ENCODE measurements at regions not wholly inside any gene's neighbourhood (a gene's known extent, or its start where the extent isn't known, plus 50 kb on each side); places are given as distances from the start of the nearest gene placed in this dataset.

- Histone ChIP-seq H3K4me3 (ENCODE audit: low read depth in 1 of 3, low read length in 3 of 3) (no peak overlapping the region), H3K4me1 (ENCODE audit: control insufficient read depth in 4 of 4, insufficient read depth in 4 of 4, low read length in 3 of 4) (no peaks in the 10 kb centered on the region), H3K9ac (ENCODE audit: low read depth in 1 of 2, low read length in 2 of 2) (no peak overlapping the region), H3K36me3 (ENCODE audit: control insufficient read depth in 4 of 4, insufficient read depth in 3 of 4, low read depth in 1 of 4, low read length in 3 of 4) (no peaks in the 10 kb centered on the region), H3K27ac (ENCODE audit: low read depth in 1 of 2, low read length in 2 of 2) (no peak overlapping the region), H3K9me3 (ENCODE audit: control insufficient read depth in 4 of 4, low read length in 3 of 4) (peaks cover 0 to 2% (median 0%) of the 10 kb centered on the region in 4 donors), H3K27me3 (ENCODE audit: control insufficient read depth in 4 of 4, insufficient read depth in 4 of 4, low read length in 3 of 4) (no peaks in the 10 kb centered on the region)
- TF ChIP-seq HNF4G (IDR thresholded peaks at IDR 0.05), result no peak
- TF ChIP-seq SP1 (IDR thresholded peaks at IDR 0.05), result no peak
- TF ChIP-seq GABPA (IDR thresholded peaks at IDR 0.05 in 1 of 2, conservative IDR thresholded peaks at IDR 0.05 in 1 of 2), result no peak
- no peak for TF ChIP-seq RXRA (IDR thresholded peaks at IDR 0.05)
- no peak for TF ChIP-seq JUND (IDR thresholded peaks at IDR 0.05)
- no peak for TF ChIP-seq ZBTB33 (IDR thresholded peaks at IDR 0.05)
- no peak for TF ChIP-seq TAF1 (conservative IDR thresholded peaks at IDR 0.05)
- no peak for TF ChIP-seq REST (IDR thresholded peaks at IDR 0.05)
- no peak for TF ChIP-seq MAX (IDR thresholded peaks at IDR 0.05)
- no peak for TF ChIP-seq RAD21 (IDR thresholded peaks at IDR 0.05)
- 60% methylated on average over 6 of the region's 6 CpGs for WGBS
- no peak for DNase-seq (ENCODE audit: low spot score)
Observed at GRCh38 chr4:110702326-110702725, 79.4 kb upstream of the PITX2 start.

GRCh38 chr4:110704748-110705439 is 82.0 kb upstream of the PITX2 start:
- Histone ChIP-seq H3K4me1 (ENCODE audit: control insufficient read depth in 4 of 4, insufficient read depth in 4 of 4, low read length in 3 of 4) (no peaks in the 10 kb centered on the region), H3K4me3 (ENCODE audit: low read depth in 1 of 3, low read length in 3 of 3) (no peak overlapping the region), H3K9me3 (ENCODE audit: control insufficient read depth in 4 of 4, low read length in 3 of 4) (peaks cover 0 to 2% (median 0%) of the 10 kb centered on the region in 4 donors), H3K36me3 (ENCODE audit: control insufficient read depth in 4 of 4, insufficient read depth in 3 of 4, low read depth in 1 of 4, low read length in 3 of 4) (no peaks in the 10 kb centered on the region), H3K27me3 (ENCODE audit: control insufficient read depth in 4 of 4, insufficient read depth in 4 of 4, low read length in 3 of 4) (no peaks in the 10 kb centered on the region), H3K9ac (ENCODE audit: low read depth in 1 of 2, low read length in 2 of 2) (no peak overlapping the region), H3K27ac (ENCODE audit: low read depth in 1 of 2, low read length in 2 of 2) (no peak overlapping the region)
- DNase-seq (ENCODE audit: low spot score), result no peak
- TF ChIP-seq ATF3 (IDR thresholded peaks at IDR 0.05), result no peak
- TF ChIP-seq FOXA2 (IDR thresholded peaks at IDR 0.05), result no peak
- no peak for TF ChIP-seq FOXA1 (IDR thresholded peaks at IDR 0.05)
- no peak for TF ChIP-seq REST (IDR thresholded peaks at IDR 0.05)
- TF ChIP-seq HNF4A (conservative IDR thresholded peaks at IDR 0.05), result no peak
- no peak for TF ChIP-seq ZBTB33 (IDR thresholded peaks at IDR 0.05)
- TF ChIP-seq EGR1 (IDR thresholded peaks at IDR 0.05; ENCODE audit: low read depth in 2 of 2), result no peak
- TF ChIP-seq NR2F2 (IDR thresholded peaks at IDR 0.05), result no peak
- no peak for TF ChIP-seq RXRA (IDR thresholded peaks at IDR 0.05)
- 71% methylated on average over 7 of the region's 7 CpGs for WGBS

All from liver (tissue), 7 donors.